Astrocyte (in vitro differentiated cells and primary cell): ENCODE measurements at regions not wholly inside any gene's neighbourhood (a gene's known extent, or its start where the extent isn't known, plus 50 kb on each side); places are given as distances from the start of the nearest gene placed in this dataset.

ENCODE experiments used
- DNase-seq: peaks from one replicate; pipeline ENCODE4 v3.0.0-alpha.2; 2010; ENCODE audit warnings: low read depth
- FAIRE-seq: peaks from 2 replicates; lab custom pipeline; 2011; peaks lifted over from hg19 to GRCh38; lab: Jason Lieb, UNC
- H2AFZ ChIP-seq: 2 replicates; pipeline ENCODE4 v1.6.0; 2012; ENCODE audit warnings: low read depth, low read length, inconsistent platforms
- H3K27ac ChIP-seq: 2 replicates; pipeline ENCODE4 v1.5.1; 2011; ENCODE audit warnings: low read depth, low read length, inconsistent platforms
- H3K27me3 ChIP-seq: 2 replicates; pipeline ENCODE4 v1.6.0; 2011; ENCODE audit warnings: low read length, inconsistent platforms; ENCODE audit not compliant: insufficient read depth
- H3K36me3 ChIP-seq: 2 replicates; pipeline ENCODE4 v1.5.1; 2011; ENCODE audit warnings: low read length, inconsistent platforms; ENCODE audit not compliant: insufficient read depth
- H3K4me1 ChIP-seq: 2 replicates; pipeline ENCODE4 v1.5.1; 2011; ENCODE audit warnings: low read length, inconsistent platforms; ENCODE audit not compliant: insufficient read depth
- H3K4me2 ChIP-seq: 2 replicates; pipeline ENCODE4 v1.6.0; 2012; ENCODE audit warnings: low read length, inconsistent platforms
- H3K4me3 ChIP-seq: 2 replicates; pipeline ENCODE4 v1.5.1; 2011; ENCODE audit warnings: low read depth, mild to moderate bottlenecking, low read length, inconsistent platforms; ENCODE audit not compliant: insufficient read depth
- H3K79me2 ChIP-seq: 2 replicates; pipeline ENCODE4 v1.6.0; 2012; ENCODE audit warnings: mild to moderate bottlenecking, low read length, inconsistent platforms; ENCODE audit not compliant: insufficient read depth
- H3K9ac ChIP-seq: 2 replicates; pipeline ENCODE4 v1.6.0; 2012; ENCODE audit warnings: mild to moderate bottlenecking, low read length, inconsistent platforms
- H3K9me3 ChIP-seq: 2 replicates; pipeline ENCODE4 v1.5.1; 2012; ENCODE audit warnings: low read depth, mild to moderate bottlenecking, low read length, inconsistent platforms; ENCODE audit not compliant: insufficient read depth
- H4K20me1 ChIP-seq: 2 replicates; pipeline ENCODE4 v1.6.0; 2012; ENCODE audit warnings: low read length, inconsistent platforms; ENCODE audit not compliant: insufficient read depth
- H3K27ac Mint-ChIP-seq: one replicate; pipeline ENCODE4 v1.8.0; 2021; ENCODE audit warnings: mild to moderate bottlenecking, mixed read lengths; ENCODE audit not compliant: unreplicated experiment
- H3K27me3 Mint-ChIP-seq: one replicate; pipeline ENCODE4 v1.8.0; 2021; ENCODE audit warnings: low read depth, mixed read lengths; ENCODE audit not compliant: unreplicated experiment
- H3K36me3 Mint-ChIP-seq: one replicate; pipeline ENCODE4 v1.8.0; 2021; ENCODE audit warnings: low read depth, mixed read lengths; ENCODE audit not compliant: unreplicated experiment
- H3K4me1 Mint-ChIP-seq: one replicate; pipeline ENCODE4 v1.8.0; 2021; ENCODE audit warnings: low read depth, mixed read lengths; ENCODE audit not compliant: unreplicated experiment
- H3K4me3 Mint-ChIP-seq: one replicate; pipeline ENCODE4 v1.8.0; 2021; ENCODE audit warnings: mild to moderate bottlenecking, moderate library complexity, mixed read lengths; ENCODE audit not compliant: unreplicated experiment
- H3K9me3 Mint-ChIP-seq: one replicate; pipeline ENCODE4 v1.8.0; 2021; ENCODE audit warnings: mild to moderate bottlenecking, mixed read lengths; ENCODE audit not compliant: unreplicated experiment
- EZH2 ChIP-seq: IDR thresholded peaks from 2 replicates; pipeline ENCODE4 v1.6.1; 2012; ENCODE audit warnings: mild to moderate bottlenecking, low read length, inconsistent platforms; ENCODE audit not compliant: insufficient read depth
- TF ChIP-seq, protein P1 (sequence below): IDR thresholded peaks from 2 replicates; pipeline ENCODE4 v1.5.1; 2011; ENCODE audit warnings: low read depth, mild to moderate bottlenecking, inconsistent platforms, low read length, moderate library complexity; ENCODE audit not compliant: insufficient read depth

DNA sequence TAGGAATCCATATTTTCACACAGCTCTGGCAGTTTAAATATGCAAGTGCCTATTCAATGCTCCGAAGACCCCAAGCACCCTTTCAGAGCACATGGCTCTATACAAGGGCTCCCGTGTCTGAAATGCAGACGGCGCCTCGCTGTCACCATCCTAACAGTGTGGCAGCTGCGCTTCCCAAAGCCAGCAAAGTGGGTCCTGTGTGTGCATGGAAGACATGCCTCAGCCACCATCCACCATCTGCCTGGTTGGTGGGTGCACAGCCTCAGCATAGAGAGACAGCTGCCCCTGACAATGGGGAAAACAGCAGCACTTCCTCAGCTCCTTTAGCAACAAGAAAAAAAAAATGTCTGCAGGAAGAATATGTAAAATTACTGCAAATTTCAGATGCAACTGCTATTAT, 218.1 kb downstream of the SP3 start:
- Mint-ChIP-seq H3K4me3 (no peak overlapping the region), H3K9me3 (peaks cover 2% of the 10 kb centered on the region), H3K4me1 (no peaks in the 10 kb centered on the region), H3K27me3 (peaks cover 3% of the 10 kb centered on the region), H3K36me3 (peaks cover 2% of the 10 kb centered on the region), H3K27ac (no peak overlapping the region)
- Histone ChIP-seq H3K4me3 (no peak overlapping the region), H3K79me2 (no peaks in the 10 kb centered on the region), H3K27me3 (no peaks in the 10 kb centered on the region), H4K20me1 (no peaks in the 10 kb centered on the region), H3K27ac (no peak overlapping the region), H3K4me2 (no peak overlapping the region), H2AFZ (no peak overlapping the region), H3K4me1 (no peaks in the 10 kb centered on the region), H3K9ac (no peak overlapping the region), H3K9me3 (no peaks in the 10 kb centered on the region), H3K36me3 (no peaks in the 10 kb centered on the region)
- DNase-seq (no peak), FAIRE-seq (no peak)
- TF ChIP-seq, protein P1, sequence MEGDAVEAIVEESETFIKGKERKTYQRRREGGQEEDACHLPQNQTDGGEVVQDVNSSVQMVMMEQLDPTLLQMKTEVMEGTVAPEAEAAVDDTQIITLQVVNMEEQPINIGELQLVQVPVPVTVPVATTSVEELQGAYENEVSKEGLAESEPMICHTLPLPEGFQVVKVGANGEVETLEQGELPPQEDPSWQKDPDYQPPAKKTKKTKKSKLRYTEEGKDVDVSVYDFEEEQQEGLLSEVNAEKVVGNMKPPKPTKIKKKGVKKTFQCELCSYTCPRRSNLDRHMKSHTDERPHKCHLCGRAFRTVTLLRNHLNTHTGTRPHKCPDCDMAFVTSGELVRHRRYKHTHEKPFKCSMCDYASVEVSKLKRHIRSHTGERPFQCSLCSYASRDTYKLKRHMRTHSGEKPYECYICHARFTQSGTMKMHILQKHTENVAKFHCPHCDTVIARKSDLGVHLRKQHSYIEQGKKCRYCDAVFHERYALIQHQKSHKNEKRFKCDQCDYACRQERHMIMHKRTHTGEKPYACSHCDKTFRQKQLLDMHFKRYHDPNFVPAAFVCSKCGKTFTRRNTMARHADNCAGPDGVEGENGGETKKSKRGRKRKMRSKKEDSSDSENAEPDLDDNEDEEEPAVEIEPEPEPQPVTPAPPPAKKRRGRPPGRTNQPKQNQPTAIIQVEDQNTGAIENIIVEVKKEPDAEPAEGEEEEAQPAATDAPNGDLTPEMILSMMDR: no peak
- no peak for TF ChIP-seq EZH2

DNA sequence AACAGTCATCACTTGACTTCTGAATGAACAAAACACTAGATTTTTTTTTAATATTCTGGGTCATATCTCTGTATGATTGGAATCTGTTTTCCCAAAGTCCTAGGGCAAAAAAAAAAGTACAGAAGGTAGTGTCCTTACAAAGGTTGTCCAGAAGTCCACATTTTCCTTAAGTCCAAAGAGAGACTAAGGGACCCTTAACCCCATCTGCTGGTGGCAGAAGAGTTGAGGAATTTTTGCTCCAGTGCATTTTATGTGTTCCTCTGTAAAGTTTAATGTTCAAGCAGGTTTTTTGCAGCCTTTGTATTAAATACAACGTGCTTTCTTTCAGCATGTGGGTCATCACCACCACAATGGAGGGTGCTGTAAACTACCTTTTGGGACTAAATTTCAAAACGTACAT, 215.9 kb downstream of the SP3 start:
- TF ChIP-seq, protein P1: peak; percentile 47
- no peak for TF ChIP-seq EZH2
- Histone ChIP-seq H3K4me1 (no peaks in the 10 kb centered on the region), H2AFZ (no peak overlapping the region), H3K79me2 (no peaks in the 10 kb centered on the region), H3K9me3 (no peaks in the 10 kb centered on the region), H3K4me3 (no peak overlapping the region), H4K20me1 (no peaks in the 10 kb centered on the region), H3K9ac (no peak overlapping the region), H3K36me3 (no peaks in the 10 kb centered on the region), H3K27ac (no peak overlapping the region), H3K27me3 (no peaks in the 10 kb centered on the region), H3K4me2 (no peak overlapping the region)
- DNase-seq: peak; percentile 22
- FAIRE-seq: no peak
- Mint-ChIP-seq H3K9me3 (peaks cover under 1% of the 10 kb centered on the region), H3K4me1 (no peaks in the 10 kb centered on the region), H3K4me3 (no peak overlapping the region), H3K27me3 (peaks cover under 1% of the 10 kb centered on the region), H3K27ac (no peak overlapping the region), H3K36me3 (no peaks in the 10 kb centered on the region)

DNA sequence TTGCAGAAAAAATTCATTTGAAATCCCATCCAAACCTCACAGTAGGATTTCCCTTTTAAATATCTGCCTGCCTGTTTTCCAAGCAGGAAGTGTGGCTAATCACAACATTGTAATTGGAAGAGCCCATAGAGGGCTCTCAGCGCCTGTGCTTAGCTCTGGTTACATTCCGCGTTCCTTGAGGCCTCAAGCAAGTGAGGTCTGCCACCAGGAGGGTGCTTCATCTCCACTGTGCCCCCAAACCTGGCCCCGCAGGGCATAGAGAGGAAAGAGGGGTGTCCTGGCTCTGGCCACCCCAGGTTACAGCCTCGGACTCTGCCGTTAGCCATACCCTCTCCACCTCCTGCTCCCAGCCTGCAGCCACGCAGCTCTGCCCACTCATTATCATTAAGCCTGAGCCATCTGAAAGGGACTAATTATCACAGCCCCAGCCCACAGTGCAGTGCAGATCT, 214.8 kb downstream of the SP3 start:
- Histone ChIP-seq H3K79me2 (no peaks in the 10 kb centered on the region), H3K4me3 (no peak overlapping the region), H4K20me1 (no peaks in the 10 kb centered on the region), H3K27me3 (no peaks in the 10 kb centered on the region), H3K4me1 (no peaks in the 10 kb centered on the region), H2AFZ (peak overlapping the region; percentile 65), H3K9ac (no peak overlapping the region), H3K36me3 (no peaks in the 10 kb centered on the region), H3K9me3 (no peaks in the 10 kb centered on the region), H3K4me2 (peak overlapping the region; percentile 49), H3K27ac (no peak overlapping the region)
- DNase-seq (peak; percentile 24), FAIRE-seq (no peak)
- Mint-ChIP-seq H3K4me1 (no peaks in the 10 kb centered on the region), H3K27ac (no peak overlapping the region), H3K4me3 (no peak overlapping the region), H3K27me3 (no peaks in the 10 kb centered on the region), H3K36me3 (no peaks in the 10 kb centered on the region), H3K9me3 (no peaks in the 10 kb centered on the region)
- no peak for TF ChIP-seq EZH2
- TF ChIP-seq, protein P1: no peak
